H1 (cell line): ENCODE measurements at regions not wholly inside any gene's neighbourhood (a gene's known extent, or its start where the extent isn't known, plus 50 kb on each side); places are given as distances from the start of the nearest gene placed in this dataset.

Source experiments
- ASH2L ChIP-seq: fragments of 200-600, 300-600 bp; sonication (generic); IDR thresholded peaks from one replicate; pipeline ENCODE4 v1.7.1; 2017; ENCODE audit warnings: low read length
- CHD7 ChIP-seq: fragments of 300-600 bp; sonication (generic); IDR thresholded peaks from 2 replicates; pipeline ENCODE4 v1.7.1; 2012; ENCODE audit warnings: low read length, moderate library complexity, mild to moderate bottlenecking, inconsistent platforms; ENCODE audit not compliant: insufficient replicate concordance
- CREB1 ChIP-seq: IDR thresholded peaks from 2 replicates; pipeline ENCODE4 v1.6.1; 2012; ENCODE audit warnings: inconsistent platforms
- E2F6 ChIP-seq: IDR thresholded peaks from 2 replicates; pipeline ENCODE4 v1.6.1; 2012; ENCODE audit warnings: inconsistent platforms
- JUN ChIP-seq: IDR thresholded peaks from 2 replicates; pipeline ENCODE4 v1.6.1; 2011; ENCODE audit warnings: low read depth, mild to moderate bottlenecking, improper control_type of control experiment, low read length
- NRF1 ChIP-seq: IDR thresholded peaks from 2 replicates; pipeline ENCODE4 v1.6.1; 2011; ENCODE audit warnings: mild to moderate bottlenecking, low read depth, low read length, improper control_type of control experiment
- RAD21 ChIP-seq, 2 experiments: IDR thresholded peaks in 1 of 2; conservative IDR thresholded peaks in 1 of 2; 2 replicates each; pipeline ENCODE4 v1.6.1; 2011; ENCODE audit warnings: low read depth in 2 of 2, low read length in 2 of 2, improper control_type of control experiment in 1 of 2, inconsistent platforms in 1 of 2, mild to moderate bottlenecking in 1 of 2, moderate library complexity in 1 of 2
- RXRA ChIP-seq: IDR thresholded peaks from 2 replicates; pipeline ENCODE4 v1.6.1; 2011; ENCODE audit warnings: low read depth, mild to moderate bottlenecking, low read length, moderate library complexity; ENCODE audit not compliant: insufficient read depth
- SIX5 ChIP-seq: IDR thresholded peaks from 2 replicates; pipeline ENCODE4 v1.6.1; 2011; ENCODE audit warnings: mild to moderate bottlenecking, low read depth, low read length
- TAF7 ChIP-seq: optimal IDR thresholded peaks from 2 replicates; pipeline ENCODE3; 2011; ENCODE audit warnings: low read depth, mild to moderate bottlenecking, inconsistent platforms, low read length, moderate library complexity, borderline replicate concordance
- ZNF274 ChIP-seq: IDR thresholded peaks from 2 replicates; pipeline ENCODE4 v1.7.0; 2012; ENCODE audit warnings: low read length, borderline replicate concordance; ENCODE audit errors: extremely low read depth

GRCh38 chr10:64112701-64113355, 591.6 kb downstream of the REEP3 start (continued):
- TF ChIP-seq CHD7 (no peak), ZNF274 (no peak), ASH2L (no peak), SIX5 (no peak), JUN (no peak), NRF1 (no peak), TAF7 (no peak), CREB1 (no peak), E2F6 (no peak), RXRA (no peak), RAD21 (IDR thresholded peaks at IDR 0.05 in 1 of 2, conservative IDR thresholded peaks at IDR 0.05 in 1 of 2; ENCODE audit: low read depth in 2 of 2, low read length in 2 of 2) (no peak)
